HG03342 (cell line): ENCODE measurements at regions not wholly inside any gene's neighbourhood (a gene's known extent, or its start where the extent isn't known, plus 50 kb on each side); places are given as distances from the start of the nearest gene placed in this dataset.
A peak's percentile ranks its signal among the peaks of the same experiment; 100 is the strongest.

Experiments
- ATAC-seq: cut with Tn5 transposase; IDR thresholded peaks from one replicate; pipeline ENCODE4 v1.9.1; 2021; ENCODE audit warnings: mild to moderate bottlenecking, moderate library complexity; ENCODE audit not compliant: unreplicated experiment

GRCh38 chr1:194309697-194310096 lies 1123.3 kb upstream of the B3GALT2 start:
- no peak for ATAC-seq

- ATAC-seq, result no peak
Observed at GRCh38 chr1:194309269-194309668, 1122.9 kb upstream of the B3GALT2 start.

DNA sequence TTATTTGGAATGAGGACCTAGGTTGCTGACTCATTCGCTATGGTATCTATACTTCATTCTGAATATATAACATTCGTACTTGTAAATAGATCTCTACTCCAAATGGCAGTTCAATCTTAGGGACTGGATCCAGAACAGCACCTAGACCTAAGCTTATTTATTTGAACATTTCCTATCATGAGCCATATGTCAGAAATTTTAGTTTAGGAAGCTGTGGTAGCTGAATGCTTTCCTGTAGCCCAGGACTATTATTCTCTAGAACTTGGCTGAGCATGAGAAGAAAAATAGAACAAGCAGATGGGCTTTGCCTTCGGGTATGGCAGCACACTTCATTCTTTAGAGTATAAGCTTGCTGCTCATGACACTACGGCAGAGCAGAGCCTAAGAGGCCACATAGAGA lies 1114.4 kb upstream of the B3GALT2 start:
- ATAC-seq, result no peak

GRCh38 chr1:194300340-194300739 lies 1113.9 kb upstream of the B3GALT2 start:
- ATAC-seq, result no peak

DNA sequence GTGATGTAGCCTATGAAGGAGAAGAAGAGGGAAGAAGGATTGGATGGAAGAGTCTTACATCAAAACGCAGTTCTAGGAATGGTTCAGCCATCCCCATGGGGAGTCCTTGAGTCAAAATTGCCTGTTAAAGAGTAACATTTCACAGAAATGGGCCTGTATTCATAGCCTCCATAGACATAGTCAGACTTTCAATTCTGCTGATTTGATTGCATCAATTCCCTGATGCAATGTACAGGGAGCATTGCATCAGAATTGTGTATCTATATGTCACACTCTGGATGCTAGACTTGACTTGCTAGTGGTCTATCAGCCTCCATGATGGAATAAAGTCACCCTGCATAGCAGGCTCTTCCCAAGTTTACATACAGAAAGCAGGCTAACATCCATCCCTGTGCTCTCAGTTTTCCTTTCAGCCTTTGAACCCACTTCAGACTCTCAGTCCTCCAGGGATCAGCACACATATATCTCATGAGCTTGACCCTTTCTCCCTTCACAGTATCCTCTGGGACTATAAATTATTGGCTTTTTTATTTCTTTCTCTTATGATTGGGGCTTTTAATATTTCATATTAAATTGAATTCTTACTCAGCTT lies 1111.7 kb upstream of the B3GALT2 start:
- no peak for ATAC-seq

- ATAC-seq, result no peak
Observed at GRCh38 chr1:194297094-194297493, 1110.7 kb upstream of the B3GALT2 start.

DNA sequence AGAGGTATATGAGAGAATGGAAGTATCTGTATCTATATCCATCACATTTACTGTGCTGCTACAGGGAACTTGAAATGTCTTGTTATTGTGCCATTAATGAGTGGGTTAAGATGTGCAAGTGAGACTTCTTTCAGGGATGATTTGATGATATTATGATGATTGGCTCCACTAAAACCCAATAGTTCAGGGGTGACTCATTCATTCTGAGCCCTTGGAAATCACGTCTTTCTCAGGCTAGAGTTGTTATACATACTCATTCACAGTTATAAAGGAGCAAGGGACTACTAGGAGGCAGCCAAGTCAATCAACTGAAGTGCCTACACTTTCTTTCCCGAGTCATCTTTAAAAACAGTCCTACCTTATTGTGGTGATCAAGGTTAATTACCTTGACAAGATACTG lies 1109.8 kb upstream of the B3GALT2 start:
- ATAC-seq, result no peak

GRCh38 chr1:194295685-194296084 lies 1109.3 kb upstream of the B3GALT2 start:
- peak; percentile 91 for ATAC-seq

GRCh38 chr1:194293851-194294405 lies 1107.5 kb upstream of the B3GALT2 start:
- ATAC-seq, result no peak

GRCh38 chr1:194292966-194293365 lies 1106.6 kb upstream of the B3GALT2 start:
- no peak for ATAC-seq

- ATAC-seq, result peak; percentile 97
Observed at GRCh38 chr1:194289569-194290266, 1103.3 kb upstream of the B3GALT2 start.

- no peak for ATAC-seq
Observed at GRCh38 chr1:194288238-194288637, 1101.8 kb upstream of the B3GALT2 start.

- ATAC-seq, result no peak
Observed at GRCh38 chr1:194281376-194281775, 1095.0 kb upstream of the B3GALT2 start.

DNA sequence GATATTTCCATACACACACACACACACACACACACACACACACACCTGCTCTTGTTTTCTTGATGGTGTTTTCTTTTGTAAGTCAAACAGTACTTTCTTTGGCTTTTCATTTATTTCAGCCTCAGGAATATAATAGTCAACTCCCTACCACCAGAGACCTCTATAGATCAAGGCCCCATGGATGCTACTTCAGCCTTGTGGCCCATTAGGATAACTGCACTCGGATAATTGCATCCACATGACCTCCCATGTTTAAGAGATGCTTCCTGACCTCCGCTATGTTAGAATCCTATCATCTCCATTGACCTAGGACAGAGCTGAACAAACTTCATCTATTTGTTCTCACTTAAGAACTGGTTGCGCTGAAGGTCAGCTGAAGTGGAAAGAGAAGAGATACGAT lies 1094.0 kb upstream of the B3GALT2 start:
- ATAC-seq, result no peak

DNA sequence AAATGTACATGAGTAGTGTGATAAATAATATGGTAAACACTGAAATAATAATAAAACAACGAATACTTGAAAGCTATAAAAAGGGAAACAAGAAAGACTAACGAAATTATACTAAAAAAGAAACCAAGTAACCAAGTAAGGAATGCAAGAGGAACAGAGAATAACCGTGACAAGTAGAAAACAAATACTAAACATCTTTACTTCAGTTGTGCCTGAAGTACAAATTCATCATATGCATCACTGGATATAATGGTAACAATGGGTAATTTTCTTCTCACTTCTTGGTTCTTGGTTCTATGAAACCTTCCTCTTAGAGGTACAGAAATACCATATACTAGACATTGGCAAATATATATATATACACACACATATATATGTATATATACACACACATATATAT lies 1093.6 kb upstream of the B3GALT2 start:
- ATAC-seq, result peak; percentile 75

- ATAC-seq, result peak; percentile 67
Observed at GRCh38 chr1:194277927-194278326, 1091.5 kb upstream of the B3GALT2 start.

DNA sequence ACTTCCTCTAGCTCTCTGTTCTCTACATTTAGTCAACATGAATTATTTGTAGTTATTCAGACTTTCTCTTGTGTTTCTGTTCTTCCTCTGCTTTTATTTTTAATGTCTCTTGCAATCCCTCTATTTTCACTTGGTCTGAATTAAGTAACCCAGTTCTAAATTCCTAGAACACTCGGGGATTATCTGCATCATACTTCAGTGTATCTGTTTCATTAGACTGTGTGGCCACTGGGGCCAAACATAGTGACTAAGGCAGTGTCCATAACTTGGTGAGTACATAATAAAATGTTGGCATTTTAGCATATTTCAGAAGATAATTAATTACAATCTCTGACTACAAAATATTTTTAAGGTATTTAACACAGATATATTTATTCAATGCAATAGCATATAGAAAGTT lies 1087.2 kb upstream of the B3GALT2 start:
- no peak for ATAC-seq

- ATAC-seq, result no peak
Observed at GRCh38 chr1:194268839-194269238, 1082.4 kb upstream of the B3GALT2 start.

GRCh38 chr1:194267021-194267420 lies 1080.6 kb upstream of the B3GALT2 start:
- no peak for ATAC-seq

GRCh38 chr1:194256010-194256409 lies 1069.6 kb upstream of the B3GALT2 start:
- ATAC-seq, result no peak

- no peak for ATAC-seq
Observed at GRCh38 chr1:194252199-194252598, 1065.8 kb upstream of the B3GALT2 start.

- no peak for ATAC-seq
Observed at GRCh38 chr1:194241215-194241614, 1054.8 kb upstream of the B3GALT2 start.
